B cell (primary cell): ENCODE measurements at regions not wholly inside any gene's neighbourhood (a gene's known extent, or its start where the extent isn't known, plus 50 kb on each side); places are given as distances from the start of the nearest gene placed in this dataset.

Experiments
- ATAC-seq: fragments of 200-7000 bp; cut with Tn5 transposase; one replicate; pipeline ENCODE4 v1.10.0; 2021; ENCODE audit warnings: low read depth, mild to moderate bottlenecking, moderate number of reproducible peaks, moderate library complexity
- CTCF ChIA-PET: fragments of 350-600 bp; sonication (Branson Sonifier 250); formaldehyde crosslinking; loops from one replicate; lab custom pipeline; 2021; ENCODE audit warnings: antibody characterized with exemption, inconsistent platforms; lab: Charles Lee
- POLR2A ChIA-PET: fragments of 350-600 bp; sonication (Branson Sonifier 250); formaldehyde crosslinking; loops from one replicate; lab custom pipeline; 2021; ENCODE audit warnings: antibody characterized with exemption; lab: Charles Lee
- DNase-seq: peaks from one replicate; pipeline ENCODE4 v3.0.0; 2013
- H2AFZ ChIP-seq: 2 replicates; pipeline ENCODE4 v1.6.1; 2012; ENCODE audit warnings: mild to moderate bottlenecking, low read depth, low read length; ENCODE audit not compliant: insufficient read depth, poor library complexity, severe bottlenecking
- H3K27ac ChIP-seq, 2 donors: 1 replicate in 1 of 2; 2 replicates in 1 of 2; pipeline ENCODE4 v1.5.1; 2012 to 2013; ENCODE audit warnings: low read length in 2 of 2, mild to moderate bottlenecking in 2 of 2, moderate library complexity in 1 of 2
- H3K27me3 ChIP-seq, 4 experiments: fragments of 200-600 bp in 1 of 4; sonication (generic) in 1 of 4; replicated peaks in 1 of 4; 1 replicate in 2 of 4; 2 replicates in 2 of 4; pipeline versions ENCODE4 v1.6.1 to v1.7.0; 2013 to 2016; ENCODE audit warnings: low read length in 3 of 4, mild to moderate bottlenecking in 2 of 4, mixed read lengths in 1 of 4, moderate library complexity in 1 of 4; ENCODE audit not compliant: insufficient read depth in 4 of 4, control insufficient read depth in 3 of 4; ENCODE audit errors: control extremely low read depth in 1 of 4
- H3K36me3 ChIP-seq, 2 experiments: replicated peaks in 1 of 2; 1 replicate in 1 of 2; 2 replicates in 1 of 2; pipeline versions ENCODE4 v1.6.1 to v1.7.1; 2013; ENCODE audit warnings: low read length in 1 of 2; ENCODE audit not compliant: insufficient read depth in 2 of 2, control insufficient read depth in 1 of 2; ENCODE audit errors: control extremely low read depth in 1 of 2, extremely low read depth in 1 of 2
- H3K4me1 ChIP-seq, 2 donors: fragments of 200-600 bp in 1 of 2; sonication (generic) in 1 of 2; 1 replicate in 1 of 2; 2 replicates in 1 of 2; pipeline versions ENCODE4 v1.5.1 to v1.6.1; 2013 to 2017; ENCODE audit warnings: low read length in 2 of 2; ENCODE audit not compliant: control insufficient read depth in 2 of 2, insufficient read depth in 2 of 2
- H3K4me2 ChIP-seq: replicated peaks from 2 replicates; pipeline ENCODE3; 2012; ENCODE audit warnings: mild to moderate bottlenecking, low read depth, low read length; ENCODE audit not compliant: poor library complexity, severe bottlenecking
- H3K4me3 ChIP-seq, 5 experiments: fragments of 200-600 bp in 1 of 5; sonication (generic) in 1 of 5; 1 replicate in 3 of 5; 2 replicates in 2 of 5; pipeline versions ENCODE4 v1.5.1 to v1.7.0; 2011 to 2016; ENCODE audit warnings: low read length in 4 of 5, mild to moderate bottlenecking in 4 of 5, low read depth in 2 of 5, control low read depth in 1 of 5, moderate library complexity in 1 of 5; ENCODE audit not compliant: insufficient read depth in 1 of 5; ENCODE audit errors: control extremely low read depth in 1 of 5, extremely low read depth in 1 of 5
- H3K79me2 ChIP-seq: fragments of 200-600 bp; sonication (generic); one replicate; pipeline ENCODE4 v1.6.0; 2016; ENCODE audit warnings: low read length; ENCODE audit not compliant: control insufficient read depth, insufficient read depth
- H3K9ac ChIP-seq: fragments of 200-600 bp; sonication (generic); 2 replicates; pipeline ENCODE4 v1.6.1; 2017; ENCODE audit warnings: mild to moderate bottlenecking, low read length, moderate library complexity
- H3K9me3 ChIP-seq, 3 donors: one replicate each; pipeline versions ENCODE4 v1.6.1 to v1.7.1; 2013; ENCODE audit warnings: low read length in 2 of 3; ENCODE audit not compliant: control insufficient read depth in 2 of 3, insufficient read depth in 1 of 3; ENCODE audit errors: control extremely low read depth in 1 of 3
- H4K20me1 ChIP-seq: 2 replicates; pipeline ENCODE4 v1.6.0; 2012; ENCODE audit warnings: mild to moderate bottlenecking, low read length; ENCODE audit not compliant: insufficient read depth, control insufficient read depth, poor library complexity, severe bottlenecking
- H3K27ac Mint-ChIP-seq: one replicate; pipeline ENCODE4 v1.8.0; 2021; ENCODE audit warnings: mixed read lengths
- H3K27me3 Mint-ChIP-seq: one replicate; pipeline ENCODE4 v1.8.0; 2021; ENCODE audit warnings: mixed read lengths
- H3K4me1 Mint-ChIP-seq: one replicate; pipeline ENCODE4 v1.8.0; 2021; ENCODE audit warnings: mixed read lengths
- H3K4me3 Mint-ChIP-seq: one replicate; pipeline ENCODE4 v1.8.0; 2021; ENCODE audit warnings: mixed read lengths
- H3K9me3 Mint-ChIP-seq: one replicate; pipeline ENCODE4 v1.8.0; 2022; ENCODE audit warnings: mixed read lengths; ENCODE audit not compliant: insufficient read depth
- CTCF ChIP-seq: fragments of 200-600 bp; IDR thresholded peaks from one replicate; pipeline ENCODE4 v1.8.0; 2022; ENCODE audit warnings: antibody characterized with exemption, mild to moderate bottlenecking
- EZH2 ChIP-seq: IDR thresholded peaks from 2 replicates; pipeline ENCODE4 v1.6.1; 2012; ENCODE audit warnings: borderline replicate concordance, low read depth, mild to moderate bottlenecking, moderate library complexity, low read length; ENCODE audit not compliant: insufficient read depth, poor library complexity, severe bottlenecking
- WGBS: methylation state at CpG from one replicate; pipeline ENCODE4 v1.1.5; 2013; ENCODE audit warnings: missing lambda C conversion rate; ENCODE audit not compliant: insufficient coverage; 5-methylcytosine and 5-hydroxymethylcytosine counted together
- intact Hi-C: fragments of 100-400 bp; cut with micrococcal nuclease; formaldehyde crosslinking; loops from one replicate; pipeline ENCODE4 v1.10.0; 2022

- no peak overlapping the region for H3K4me2 ChIP-seq
- H3K9me3 ChIP-seq, result no peaks in the 10 kb centered on the region
- peaks cover 16% of the 10 kb centered on the region for H4K20me1 ChIP-seq
- peaks cover 40% of the 10 kb centered on the region for H3K4me1 Mint-ChIP-seq
- DNase-seq (no peak), ATAC-seq (no peak)
- intact Hi-C loops, result no loop called here
- TF ChIP-seq EZH2 (no peak), CTCF (no peak)
- 92% methylated on average over 2 of the region's 3 CpGs for WGBS
- CTCF ChIA-PET, result no interaction called here
- no peak overlapping the region for H3K4me3 ChIP-seq
- no peak overlapping the region for H3K27ac ChIP-seq
- no peak overlapping the region for H3K9ac ChIP-seq
- no peaks in the 10 kb centered on the region for H3K27me3 ChIP-seq
- H3K4me3 Mint-ChIP-seq, result no peak overlapping the region
- no peaks in the 10 kb centered on the region for H3K4me1 ChIP-seq
- H3K36me3 ChIP-seq, result peaks cover 2 to 55% of the 10 kb centered on the region in 2 experiments
- no peak overlapping the region for H2AFZ ChIP-seq
- peaks cover 100% of the 10 kb centered on the region for H3K79me2 ChIP-seq
- H3K27me3 Mint-ChIP-seq, result no peaks in the 10 kb centered on the region
- no peaks in the 10 kb centered on the region for H3K9me3 Mint-ChIP-seq
- H3K27ac Mint-ChIP-seq, result no peak overlapping the region
- POLR2A ChIA-PET, result no interaction called here
Observed at GRCh38 chr6:150654608-150655007, 54.9 kb downstream of the PLEKHG1 start.

- ChIA-PET CTCF (no interaction called here), POLR2A (interaction anchor here (0.7 kb wide), 1 partner anchor 13 kb away, joined by 3 read pairs; no protein-coding TSS in a partner anchor)
- Histone ChIP-seq H4K20me1 (peaks cover 16% of the 10 kb centered on the region), H3K27me3 (no peaks in the 10 kb centered on the region), H3K36me3 (peaks cover 2 to 54% of the 10 kb centered on the region in 2 experiments), H3K27ac (peak overlapping the region in 1 of 2 donors; percentile 46), H3K79me2 (peaks cover 99% of the 10 kb centered on the region), H3K4me2 (no peak overlapping the region), H3K4me3 (no peak overlapping the region), H3K9ac (no peak overlapping the region), H3K4me1 (no peaks in the 10 kb centered on the region), H3K9me3 (no peaks in the 10 kb centered on the region), H2AFZ (no peak overlapping the region)
- no peak overlapping the region for H3K4me3 Mint-ChIP-seq
- ATAC-seq, result no peak
- peaks cover 47% of the 10 kb centered on the region for H3K4me1 Mint-ChIP-seq
- H3K9me3 Mint-ChIP-seq, result no peaks in the 10 kb centered on the region
- 91% methylated on average over 1 of the region's 1 CpG for WGBS
- no peak overlapping the region for H3K27ac Mint-ChIP-seq
- intact Hi-C loops, result no loop called here
- H3K27me3 Mint-ChIP-seq, result no peaks in the 10 kb centered on the region
- TF ChIP-seq CTCF (no peak), EZH2 (no peak)
- DNase-seq, result no peak
Observed at GRCh38 chr6:150656156-150656555, 56.5 kb downstream of the PLEKHG1 start.
